ENCODE measurements at regions not wholly inside any gene's neighbourhood (a gene's known extent, or its start where the extent isn't known, plus 50 kb on each side); places are given as distances from the start of the nearest gene placed in this dataset.

- Mint-ChIP-seq H3K9me3 (peaks cover 4% of the 10 kb centered on the region), H3K27ac (ENCODE audit: unreplicated experiment) (no peak overlapping the region), H3K4me3 (no peak overlapping the region), H3K27me3 (ENCODE audit: low read depth) (no peaks in the 10 kb centered on the region), H3K36me3 (ENCODE audit: low read depth) (peaks cover 2% of the 10 kb centered on the region), H3K4me1 (peaks cover 38% of the 10 kb centered on the region)
- TF ChIP-seq CTCF (conservative IDR thresholded peaks at IDR 0.05), result no peak
- no peak for DNase-seq (ENCODE audit: low read depth, low spot score)
Measured at GRCh38 chr3:150074277-150074676, 103.6 kb upstream of the PFN2 start.

GRCh38 chr3:150073513-150073912 is 102.8 kb upstream of the PFN2 start:
- TF ChIP-seq CTCF (conservative IDR thresholded peaks at IDR 0.05), result no peak
- peaks cover 31% of the 10 kb centered on the region for H3K4me1 Mint-ChIP-seq
- peaks cover 2% of the 10 kb centered on the region for H3K36me3 Mint-ChIP-seq (ENCODE audit: low read depth)
- peak overlapping the region; percentile 37 for H3K27ac Mint-ChIP-seq (ENCODE audit: unreplicated experiment)
- H3K4me3 Mint-ChIP-seq, result no peak overlapping the region
- no peaks in the 10 kb centered on the region for H3K27me3 Mint-ChIP-seq (ENCODE audit: low read depth)
- peaks cover 4% of the 10 kb centered on the region for H3K9me3 Mint-ChIP-seq
- no peak for DNase-seq (ENCODE audit: low read depth, low spot score)

GRCh38 chr3:150073031-150073430 is 102.3 kb upstream of the PFN2 start:
- no peak for DNase-seq (ENCODE audit: low read depth, low spot score)

GRCh38 chr3:150072576-150072975 is 101.9 kb upstream of the PFN2 start:
- H3K27me3 Mint-ChIP-seq (ENCODE audit: low read depth), result no peaks in the 10 kb centered on the region
- H3K9me3 Mint-ChIP-seq, result peaks cover 4% of the 10 kb centered on the region
- H3K27ac Mint-ChIP-seq (ENCODE audit: unreplicated experiment), result peak overlapping the region; percentile 44
- H3K4me3 Mint-ChIP-seq, result no peak overlapping the region
- DNase-seq (ENCODE audit: low read depth, low spot score), result no peak
- H3K4me1 Mint-ChIP-seq, result peaks cover 31% of the 10 kb centered on the region
- TF ChIP-seq CTCF (conservative IDR thresholded peaks at IDR 0.05), result no peak
- H3K36me3 Mint-ChIP-seq (ENCODE audit: low read depth), result peaks cover 2% of the 10 kb centered on the region

More at GRCh38 chr3:150073031-150073430, 102.3 kb upstream of the PFN2 start:
- peaks cover 4% of the 10 kb centered on the region for H3K9me3 Mint-ChIP-seq
- no peak for TF ChIP-seq CTCF (conservative IDR thresholded peaks at IDR 0.05)
- H3K27me3 Mint-ChIP-seq (ENCODE audit: low read depth), result no peaks in the 10 kb centered on the region
- H3K27ac Mint-ChIP-seq (ENCODE audit: unreplicated experiment), result no peak overlapping the region
- H3K4me1 Mint-ChIP-seq, result peaks cover 31% of the 10 kb centered on the region
- H3K36me3 Mint-ChIP-seq (ENCODE audit: low read depth), result peaks cover 2% of the 10 kb centered on the region
- H3K4me3 Mint-ChIP-seq, result no peak overlapping the region

- Mint-ChIP-seq H3K4me1 (peaks cover 31% of the 10 kb centered on the region), H3K27ac (ENCODE audit: unreplicated experiment) (no peak overlapping the region), H3K9me3 (no peaks in the 10 kb centered on the region), H3K36me3 (ENCODE audit: low read depth) (no peaks in the 10 kb centered on the region), H3K27me3 (ENCODE audit: low read depth) (no peaks in the 10 kb centered on the region), H3K4me3 (no peak overlapping the region)
- TF ChIP-seq CTCF (conservative IDR thresholded peaks at IDR 0.05), result no peak
- no peak for DNase-seq (ENCODE audit: low read depth, low spot score)
Measured at GRCh38 chr3:150070271-150070670, 99.6 kb upstream of the PFN2 start.

- H3K4me3 Mint-ChIP-seq, result no peak overlapping the region
- TF ChIP-seq CTCF (conservative IDR thresholded peaks at IDR 0.05), result no peak
- peaks cover 31% of the 10 kb centered on the region for H3K4me1 Mint-ChIP-seq
- H3K27me3 Mint-ChIP-seq (ENCODE audit: low read depth), result no peaks in the 10 kb centered on the region
- H3K27ac Mint-ChIP-seq (ENCODE audit: unreplicated experiment), result no peak overlapping the region
- DNase-seq (ENCODE audit: low read depth, low spot score), result no peak
- no peaks in the 10 kb centered on the region for H3K9me3 Mint-ChIP-seq
- H3K36me3 Mint-ChIP-seq (ENCODE audit: low read depth), result no peaks in the 10 kb centered on the region
Measured at GRCh38 chr3:150069633-150070032, 98.9 kb upstream of the PFN2 start.

All from neural crest cell (in vitro differentiated cells).